Mesendoderm (in vitro differentiated cells): ENCODE measurements at regions not wholly inside any gene's neighbourhood (a gene's known extent, or its start where the extent isn't known, plus 50 kb on each side); places are given as distances from the start of the nearest gene placed in this dataset.

ENCODE experiments used
- DNase-seq: peaks from one replicate; pipeline ENCODE4 v3.0.0; 2013
- H2AK5ac ChIP-seq: 2 replicates; pipeline ENCODE4 v1.6.1; 2013; ENCODE audit warnings: low read length, inconsistent platforms
- H2BK120ac ChIP-seq: 2 replicates; pipeline ENCODE4 v1.6.1; 2013; ENCODE audit warnings: low read depth, mild to moderate bottlenecking, low read length, moderate library complexity, mixed read lengths
- H2BK15ac ChIP-seq: replicated peaks from 2 replicates; pipeline ENCODE4 v1.6.1; 2013; ENCODE audit warnings: low read depth, mild to moderate bottlenecking, moderate library complexity
- H2BK5ac ChIP-seq: 2 replicates; pipeline ENCODE4 v1.6.1; 2013; ENCODE audit warnings: low read length, inconsistent platforms
- H3K18ac ChIP-seq: 2 replicates; pipeline ENCODE4 v1.6.1; 2013; ENCODE audit warnings: mild to moderate bottlenecking, low read length, mixed read lengths
- H3K23ac ChIP-seq: one replicate; pipeline ENCODE4 v1.6.1; 2013; ENCODE audit warnings: low read length
- H3K27ac ChIP-seq: 2 replicates; pipeline ENCODE4 v1.5.1; 2013; ENCODE audit warnings: low read depth, mild to moderate bottlenecking, inconsistent platforms, low read length, moderate library complexity
- H3K27me3 ChIP-seq: 2 replicates; pipeline ENCODE4 v1.6.1; 2013; ENCODE audit warnings: low read length, control low read depth, mild to moderate bottlenecking, inconsistent platforms; ENCODE audit not compliant: insufficient read depth, poor library complexity
- H3K36me3 ChIP-seq: 2 replicates; pipeline ENCODE4 v1.6.1; 2013; ENCODE audit warnings: low read length, inconsistent platforms; ENCODE audit not compliant: control insufficient read depth, insufficient read depth
- H3K4ac ChIP-seq: one replicate; pipeline ENCODE4 v1.6.1; 2013; ENCODE audit warnings: low read depth, mild to moderate bottlenecking, low read length, moderate library complexity
- H3K4me1 ChIP-seq: 2 replicates; pipeline ENCODE4 v1.6.1; 2013; ENCODE audit warnings: low read depth, low read length, inconsistent platforms; ENCODE audit not compliant: control insufficient read depth
- H3K4me2 ChIP-seq: 2 replicates; pipeline ENCODE4 v1.6.1; 2013; ENCODE audit warnings: low read length
- H3K4me3 ChIP-seq: 2 replicates; pipeline ENCODE4 v1.5.1; 2013; ENCODE audit warnings: mild to moderate bottlenecking, low read length
- H3K56ac ChIP-seq: one replicate; pipeline ENCODE4 v1.6.1; 2013; ENCODE audit warnings: low read length
- H3K79me1 ChIP-seq: 2 replicates; pipeline ENCODE4 v1.6.1; 2013; ENCODE audit warnings: low read length, inconsistent platforms
- H3K79me2 ChIP-seq: 2 replicates; pipeline ENCODE4 v1.6.1; 2013; ENCODE audit warnings: mild to moderate bottlenecking, low read length; ENCODE audit not compliant: control insufficient read depth, insufficient read depth
- H3K9ac ChIP-seq: 2 replicates; pipeline ENCODE4 v1.6.1; 2013; ENCODE audit warnings: low read length, inconsistent platforms
- H4K5ac ChIP-seq: one replicate; pipeline ENCODE4 v1.6.1; 2013; ENCODE audit warnings: low read length
- H4K8ac ChIP-seq: one replicate; pipeline ENCODE4 v1.6.1; 2013; ENCODE audit warnings: low read depth, mild to moderate bottlenecking, control low read depth, low read length, moderate library complexity
- WGBS: extraction: QIAGEN DNeasy Blood & Tissue Kit; methylation state at CpG from one replicate; pipeline ENCODE4 v1.1.7; 2013; ENCODE audit warnings: low lambda C conversion rate, missing lambda C conversion rate; ENCODE audit not compliant: insufficient coverage; ENCODE audit errors: extremely low coverage; 5-methylcytosine and 5-hydroxymethylcytosine counted together

- WGBS: no CpG with 5 or more reads among the region's 6 CpGs
- Histone ChIP-seq H4K5ac (no peak overlapping the region), H3K4me2 (no peak overlapping the region), H3K4me1 (no peaks in the 10 kb centered on the region), H3K4ac (no peak overlapping the region), H3K36me3 (no peaks in the 10 kb centered on the region), H3K27ac (no peak overlapping the region), H2AK5ac (no peak overlapping the region), H3K79me1 (no peaks in the 10 kb centered on the region), H2BK120ac (no peak overlapping the region), H3K27me3 (no peaks in the 10 kb centered on the region), H4K8ac (no peak overlapping the region), H3K56ac (no peak overlapping the region), H2BK5ac (no peak overlapping the region), H3K79me2 (no peaks in the 10 kb centered on the region), H2BK15ac (no peak overlapping the region), H3K23ac (no peak overlapping the region), H3K9ac (no peak overlapping the region), H3K18ac (no peak overlapping the region), H3K4me3 (no peak overlapping the region)
- DNase-seq: no peak
Measured at GRCh38 chr1:238345837-238346236, 455.1 kb upstream of the ZP4 start.

GRCh38 chr1:238343852-238344251 is 453.1 kb upstream of the ZP4 start:
- no peak for DNase-seq
- Histone ChIP-seq H2BK5ac (no peak overlapping the region), H3K36me3 (no peaks in the 10 kb centered on the region), H3K56ac (no peak overlapping the region), H2AK5ac (no peak overlapping the region), H3K79me1 (no peaks in the 10 kb centered on the region), H3K4me2 (no peak overlapping the region), H4K8ac (no peak overlapping the region), H3K4ac (no peak overlapping the region), H3K9ac (no peak overlapping the region), H3K4me3 (no peak overlapping the region), H2BK15ac (no peak overlapping the region), H3K79me2 (no peaks in the 10 kb centered on the region), H3K27ac (no peak overlapping the region), H2BK120ac (no peak overlapping the region), H3K4me1 (no peaks in the 10 kb centered on the region), H3K18ac (no peak overlapping the region), H3K27me3 (no peaks in the 10 kb centered on the region), H3K23ac (no peak overlapping the region), H4K5ac (no peak overlapping the region)
- no CpG with 5 or more reads among the region's 3 CpGs for WGBS

GRCh38 chr1:238341395-238341794 is 450.7 kb upstream of the ZP4 start:
- no peak overlapping the region for H3K4ac ChIP-seq
- no peaks in the 10 kb centered on the region for H3K4me1 ChIP-seq
- no peak overlapping the region for H3K4me2 ChIP-seq
- H2BK5ac ChIP-seq: no peak overlapping the region
- no peaks in the 10 kb centered on the region for H3K79me2 ChIP-seq
- H2AK5ac ChIP-seq: no peak overlapping the region
- H3K9ac ChIP-seq: no peak overlapping the region
- no peak overlapping the region for H3K27ac ChIP-seq
- no peak overlapping the region for H3K4me3 ChIP-seq
- no peak for DNase-seq
- no peak overlapping the region for H3K56ac ChIP-seq
- H3K23ac ChIP-seq: no peak overlapping the region
- H2BK120ac ChIP-seq: no peak overlapping the region
- no peak overlapping the region for H3K18ac ChIP-seq
- H3K27me3 ChIP-seq: no peaks in the 10 kb centered on the region
- H4K8ac ChIP-seq: no peak overlapping the region
- H3K79me1 ChIP-seq: no peaks in the 10 kb centered on the region
- H2BK15ac ChIP-seq: no peak overlapping the region
- no CpG with 5 or more reads among the region's 2 CpGs for WGBS
- no peak overlapping the region for H4K5ac ChIP-seq
- H3K36me3 ChIP-seq: no peaks in the 10 kb centered on the region

DNA sequence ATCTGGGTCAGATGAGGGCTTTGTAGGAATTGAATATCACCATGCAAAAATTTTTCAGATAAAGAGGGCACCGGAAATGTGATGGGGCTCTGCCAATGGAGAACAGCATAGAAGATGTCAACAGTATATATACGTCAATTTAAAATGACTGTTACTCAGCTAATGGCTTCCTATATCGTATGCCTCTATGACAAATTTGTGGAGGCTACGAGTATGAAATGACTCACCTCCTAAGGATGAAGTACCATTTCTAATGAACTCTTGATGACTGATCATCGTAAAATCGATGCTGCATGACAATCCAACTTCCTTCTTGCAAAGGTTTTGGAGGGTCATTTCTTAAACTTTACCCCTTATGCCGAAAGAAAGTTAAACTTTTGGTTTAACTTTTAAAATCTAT is 450.3 kb upstream of the ZP4 start:
- Histone ChIP-seq H3K4ac (no peak overlapping the region), H3K79me2 (no peaks in the 10 kb centered on the region), H2BK5ac (no peak overlapping the region), H4K8ac (no peak overlapping the region), H2AK5ac (no peak overlapping the region), H3K79me1 (no peaks in the 10 kb centered on the region), H3K23ac (no peak overlapping the region), H4K5ac (no peak overlapping the region), H3K56ac (no peak overlapping the region), H3K27me3 (no peaks in the 10 kb centered on the region), H2BK120ac (no peak overlapping the region), H3K4me1 (no peaks in the 10 kb centered on the region), H3K4me3 (no peak overlapping the region), H3K9ac (no peak overlapping the region), H3K27ac (no peak overlapping the region), H3K4me2 (no peak overlapping the region), H3K18ac (no peak overlapping the region), H3K36me3 (no peaks in the 10 kb centered on the region), H2BK15ac (no peak overlapping the region)
- WGBS: no CpG with 5 or more reads among the region's 7 CpGs
- DNase-seq: no peak

GRCh38 chr1:238336531-238336930 is 445.8 kb upstream of the ZP4 start:
- WGBS: no CpG with 5 or more reads among the region's 7 CpGs
- H2BK15ac ChIP-seq: no peak overlapping the region
- no peak overlapping the region for H3K4me3 ChIP-seq
- no peak overlapping the region for H2BK5ac ChIP-seq
- H3K23ac ChIP-seq: no peak overlapping the region
- no peak overlapping the region for H3K4ac ChIP-seq
- H3K18ac ChIP-seq: no peak overlapping the region
- no peak overlapping the region for H3K56ac ChIP-seq
- no peak overlapping the region for H2AK5ac ChIP-seq
- no peaks in the 10 kb centered on the region for H3K27me3 ChIP-seq
- no peaks in the 10 kb centered on the region for H3K79me1 ChIP-seq
- H3K36me3 ChIP-seq: no peaks in the 10 kb centered on the region
- no peak overlapping the region for H4K5ac ChIP-seq
- H2BK120ac ChIP-seq: no peak overlapping the region
- H3K4me1 ChIP-seq: no peaks in the 10 kb centered on the region
- H4K8ac ChIP-seq: no peak overlapping the region
- H3K27ac ChIP-seq: no peak overlapping the region
- H3K9ac ChIP-seq: no peak overlapping the region
- H3K79me2 ChIP-seq: no peaks in the 10 kb centered on the region
- no peak for DNase-seq
- H3K4me2 ChIP-seq: no peak overlapping the region

DNA sequence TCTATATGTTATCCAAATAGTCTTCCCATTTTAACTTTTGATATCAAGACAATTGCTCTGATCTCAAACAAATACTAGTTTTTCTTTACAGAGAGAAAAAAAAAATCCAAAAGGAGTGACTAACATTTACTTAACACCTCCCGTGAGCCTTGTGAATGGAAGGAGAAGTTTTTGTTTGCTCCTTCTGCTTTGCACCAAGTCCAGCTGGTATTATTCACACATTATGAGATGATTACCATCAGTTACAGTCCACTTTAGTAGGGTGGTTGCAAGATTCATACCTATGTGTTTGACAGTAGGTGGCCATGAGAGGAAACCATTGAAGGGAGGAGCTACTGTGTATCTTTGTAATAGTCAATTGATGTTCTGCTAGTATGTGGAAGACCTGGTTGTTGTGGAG is 443.4 kb upstream of the ZP4 start:
- Histone ChIP-seq H2BK15ac (no peak overlapping the region), H3K36me3 (no peaks in the 10 kb centered on the region), H3K79me2 (no peaks in the 10 kb centered on the region), H3K18ac (no peak overlapping the region), H3K4me3 (no peak overlapping the region), H3K56ac (no peak overlapping the region), H3K79me1 (no peaks in the 10 kb centered on the region), H4K5ac (no peak overlapping the region), H2BK5ac (no peak overlapping the region), H2AK5ac (no peak overlapping the region), H3K23ac (no peak overlapping the region), H3K27ac (no peak overlapping the region), H3K4me1 (no peaks in the 10 kb centered on the region), H3K4me2 (no peak overlapping the region), H4K8ac (no peak overlapping the region), H3K27me3 (no peaks in the 10 kb centered on the region), H3K9ac (no peak overlapping the region), H3K4ac (no peak overlapping the region), H2BK120ac (no peak overlapping the region)
- DNase-seq: no peak
- WGBS: no CpG with 5 or more reads among the region's 1 CpG
